CD4-positive, CD25-positive, alpha-beta regulatory T cell (primary cell): ENCODE measurements at regions not wholly inside any gene's neighbourhood (a gene's known extent, or its start where the extent isn't known, plus 50 kb on each side); places are given as distances from the start of the nearest gene placed in this dataset.
"Not testable (repeated sequence)": the region's sequence is repeated elsewhere in the genome, so short reads cannot be mapped to it uniquely, and the experiment has no call there.

Source experiments
- ATAC-seq, 2 donors: fragments of 150-1000 bp; cut with Tn5 transposase; one replicate each; pipeline ENCODE4 v1.10.0; 2021; ENCODE audit warnings: low read depth in 2 of 2, moderate number of reproducible peaks in 2 of 2, moderate library complexity in 1 of 2
- DNase-seq, 3 donors: peaks; one replicate each; pipeline versions ENCODE4 v3.0.0 to v3.0.0-alpha.2; 2012 to 2022; ENCODE audit warnings: mixed read lengths in 1 of 3
- H3K27ac ChIP-seq: one replicate; pipeline ENCODE4 v1.7.0; 2013; ENCODE audit warnings: mild to moderate bottlenecking, low read length; ENCODE audit not compliant: insufficient read depth, poor library complexity, severe bottlenecking
- H3K27me3 ChIP-seq: one replicate; pipeline ENCODE4 v1.7.0; 2013; ENCODE audit warnings: low read length; ENCODE audit not compliant: control insufficient read depth, insufficient read depth
- H3K36me3 ChIP-seq: one replicate; pipeline ENCODE4 v1.7.0; 2013; ENCODE audit warnings: mild to moderate bottlenecking, low read length, moderate library complexity; ENCODE audit not compliant: control insufficient read depth, insufficient read depth
- H3K4me1 ChIP-seq: 2 replicates; pipeline ENCODE4 v1.7.0; 2013; ENCODE audit warnings: mild to moderate bottlenecking, low read length; ENCODE audit not compliant: insufficient read depth, control insufficient read depth, poor library complexity, severe bottlenecking
- H3K4me3 ChIP-seq: one replicate; pipeline ENCODE4 v1.7.0; 2013; ENCODE audit warnings: low read depth, mild to moderate bottlenecking, low read length, moderate library complexity
- H3K9me3 ChIP-seq, 2 experiments: 1 replicate in 1 of 2; 2 replicates in 1 of 2; pipeline ENCODE4 v1.7.0; 2013; ENCODE audit warnings: low read length in 2 of 2, mild to moderate bottlenecking in 1 of 2, moderate library complexity in 1 of 2; ENCODE audit not compliant: control insufficient read depth in 2 of 2
- H3K27ac Mint-ChIP-seq, 3 donors: one replicate each; pipeline ENCODE4 v1.8.0; 2020 to 2022; ENCODE audit warnings: mild to moderate bottlenecking in 3 of 3, mixed read lengths in 3 of 3, moderate library complexity in 2 of 3
- H3K27me3 Mint-ChIP-seq: one replicate; pipeline ENCODE4 v1.8.0; 2022; ENCODE audit warnings: mild to moderate bottlenecking, mixed read lengths
- H3K36me3 Mint-ChIP-seq: one replicate; pipeline ENCODE4 v1.8.0; 2020; ENCODE audit warnings: mixed read lengths
- H3K4me1 Mint-ChIP-seq, 4 donors: one replicate each; pipeline ENCODE4 v1.8.0; 2020 to 2022; ENCODE audit warnings: mixed read lengths in 4 of 4, mild to moderate bottlenecking in 1 of 4
- H3K4me3 Mint-ChIP-seq, 4 donors: one replicate each; pipeline ENCODE4 v1.8.0; 2020 to 2022; ENCODE audit warnings: mild to moderate bottlenecking in 4 of 4, mixed read lengths in 4 of 4, moderate library complexity in 3 of 4
- H3K9me3 Mint-ChIP-seq, 7 donors: one replicate each; pipeline ENCODE4 v1.8.0; 2020 to 2022; ENCODE audit warnings: mixed read lengths in 7 of 7, mild to moderate bottlenecking in 3 of 7, moderate library complexity in 2 of 7

DNA sequence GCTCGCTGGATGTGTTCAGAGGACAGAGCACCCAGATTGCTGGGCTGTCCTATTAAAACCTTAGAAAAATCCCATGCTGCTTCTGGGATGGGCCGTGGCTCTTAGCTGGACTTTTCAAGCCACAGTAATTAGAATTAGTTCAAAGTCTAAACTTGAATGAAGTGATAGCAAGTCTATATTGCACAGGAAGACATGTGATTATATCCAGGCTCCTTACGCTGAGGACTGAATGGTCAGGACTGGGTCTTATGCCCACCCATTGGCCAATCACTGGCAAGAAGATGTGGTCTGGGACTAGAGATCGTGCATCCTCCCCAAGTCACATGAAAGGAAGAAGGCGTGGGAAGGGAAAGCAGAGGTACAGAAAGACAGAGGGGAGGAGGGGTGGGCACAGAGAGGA lies 227.6 kb downstream of the FAM43A start:
- no peaks in the 10 kb centered on the region for H3K9me3 ChIP-seq
- DNase-seq (no peak), ATAC-seq (no peak)
- no peaks in the 10 kb centered on the region for H3K36me3 ChIP-seq
- Mint-ChIP-seq H3K27ac (no peak overlapping the region), H3K4me1 (no peaks in the 10 kb centered on the region), H3K9me3 (peaks cover 0 to 5% (median 2%) of the 10 kb centered on the region in 7 donors), H3K27me3 (peaks cover 38% of the 10 kb centered on the region), H3K36me3 (no peaks in the 10 kb centered on the region), H3K4me3 (no peak overlapping the region)
- no peak overlapping the region for H3K27ac ChIP-seq
- no peak overlapping the region for H3K4me3 ChIP-seq
- H3K27me3 ChIP-seq, result peaks cover 2% of the 10 kb centered on the region
- no peaks in the 10 kb centered on the region for H3K4me1 ChIP-seq

DNA sequence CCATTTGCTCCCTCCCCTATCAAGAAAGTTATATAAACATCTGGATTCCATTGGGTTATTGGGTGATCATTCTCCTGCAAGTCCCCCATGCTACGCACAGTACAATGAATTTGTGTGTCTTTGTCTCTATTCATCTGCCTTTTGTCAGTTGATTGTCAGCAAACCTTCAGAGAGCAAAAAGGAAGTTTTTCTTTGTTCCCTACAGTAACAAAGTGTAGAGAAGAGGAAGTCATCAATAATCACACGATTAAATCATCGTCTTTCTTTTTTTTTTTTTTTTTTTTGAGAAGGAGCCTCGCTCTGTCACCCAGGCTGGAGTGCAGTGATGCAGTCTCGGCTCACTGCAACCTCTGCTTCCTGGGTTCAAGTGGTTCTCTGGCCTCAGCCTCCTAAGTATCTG lies 239.2 kb downstream of the FAM43A start:
- not testable (repeated sequence) for ATAC-seq, H3K9me3 Mint-ChIP-seq, H3K27ac ChIP-seq, H3K27ac Mint-ChIP-seq, H3K36me3 ChIP-seq, H3K4me1 ChIP-seq, H3K4me3 ChIP-seq, H3K36me3 Mint-ChIP-seq, H3K4me3 Mint-ChIP-seq, DNase-seq, H3K4me1 Mint-ChIP-seq, H3K9me3 ChIP-seq
- peaks cover 57% of the 10 kb centered on the region for H3K27me3 Mint-ChIP-seq
- peaks cover 13% of the 10 kb centered on the region for H3K27me3 ChIP-seq

GRCh38 chr3:194925614-194926013 lies 239.9 kb downstream of the FAM43A start:
- ATAC-seq (no peak), DNase-seq (no peak)
- Histone ChIP-seq H3K27me3 (peaks cover 8% of the 10 kb centered on the region), H3K9me3 (no peaks in the 10 kb centered on the region), H3K4me1 (no peaks in the 10 kb centered on the region), H3K4me3 (no peak overlapping the region), H3K36me3 (no peaks in the 10 kb centered on the region), H3K27ac (no peak overlapping the region)
- H3K4me3 Mint-ChIP-seq, result no peak overlapping the region
- H3K27me3 Mint-ChIP-seq, result peaks cover 51% of the 10 kb centered on the region
- H3K4me1 Mint-ChIP-seq, result no peaks in the 10 kb centered on the region
- no peak overlapping the region for H3K27ac Mint-ChIP-seq
- no peaks in the 10 kb centered on the region for H3K36me3 Mint-ChIP-seq
- peaks cover 0 to 3% (median 0%) of the 10 kb centered on the region in 7 donors for H3K9me3 Mint-ChIP-seq

- no peak overlapping the region for H3K4me3 ChIP-seq
- no peak overlapping the region for H3K27ac Mint-ChIP-seq
- H3K27me3 Mint-ChIP-seq, result peaks cover 32% of the 10 kb centered on the region
- no peaks in the 10 kb centered on the region for H3K4me1 Mint-ChIP-seq
- no peak overlapping the region for H3K4me3 Mint-ChIP-seq
- H3K36me3 ChIP-seq, result no peaks in the 10 kb centered on the region
- DNase-seq (no peak), ATAC-seq (no peak)
- peaks cover 14% of the 10 kb centered on the region for H3K27me3 ChIP-seq
- no peaks in the 10 kb centered on the region for H3K36me3 Mint-ChIP-seq
- H3K9me3 Mint-ChIP-seq, result peaks cover 0 to 4% (median 0%) of the 10 kb centered on the region in 7 donors
- H3K9me3 ChIP-seq, result peaks cover 0 to 4% of the 10 kb centered on the region in 2 experiments
- no peak overlapping the region for H3K27ac ChIP-seq
- no peaks in the 10 kb centered on the region for H3K4me1 ChIP-seq
Observed at GRCh38 chr3:194928227-194928626, 242.5 kb downstream of the FAM43A start.

DNA sequence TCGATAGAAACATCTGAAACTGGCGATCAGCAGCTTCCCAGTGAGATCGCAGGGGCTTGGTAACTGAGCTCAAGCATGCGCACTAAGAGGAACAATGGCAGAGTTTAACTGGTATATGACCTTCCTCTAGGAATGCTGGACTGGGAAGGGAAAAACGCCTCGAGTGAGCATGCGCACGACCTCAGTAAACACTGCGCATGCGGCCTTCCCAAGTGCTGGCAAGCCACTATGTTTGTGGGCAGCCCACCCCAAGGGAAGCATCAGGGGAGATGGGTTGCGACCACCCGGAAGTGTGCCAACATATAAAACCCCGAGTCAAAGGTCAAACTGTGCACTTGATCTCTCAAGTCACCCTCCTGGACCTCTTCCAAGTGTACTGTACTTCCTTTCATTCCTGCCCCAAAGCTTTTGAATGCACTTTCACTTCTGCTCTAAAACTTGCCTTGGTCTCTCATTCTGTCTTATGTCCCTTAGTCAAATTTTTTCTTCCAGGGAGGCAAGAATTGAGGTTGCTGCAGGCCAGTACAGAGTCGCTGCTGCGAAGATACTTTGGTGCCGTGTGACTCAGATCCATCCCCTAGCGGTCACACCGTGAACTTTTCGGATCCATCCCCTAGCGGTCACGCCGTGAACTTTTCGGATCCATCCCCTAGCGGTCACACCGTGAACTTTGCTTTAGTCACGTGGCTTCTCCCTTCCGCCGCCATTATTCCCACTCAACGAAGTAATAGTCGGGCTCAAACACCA lies 243.3 kb downstream of the FAM43A start:
- H3K27me3 Mint-ChIP-seq, result peaks cover 24% of the 10 kb centered on the region
- no peak for DNase-seq
- no peak overlapping the region for H3K27ac Mint-ChIP-seq
- Histone ChIP-seq H3K36me3 (no peaks in the 10 kb centered on the region), H3K27ac (no peak overlapping the region), H3K4me1 (no peaks in the 10 kb centered on the region), H3K9me3 (peaks cover 0 to 4% of the 10 kb centered on the region in 2 experiments), H3K4me3 (no peak overlapping the region), H3K27me3 (peaks cover 14% of the 10 kb centered on the region)
- H3K36me3 Mint-ChIP-seq, result no peaks in the 10 kb centered on the region
- ATAC-seq, result no peak
- no peak overlapping the region for H3K4me3 Mint-ChIP-seq
- peaks cover 0 to 6% (median 0%) of the 10 kb centered on the region in 7 donors for H3K9me3 Mint-ChIP-seq
- H3K4me1 Mint-ChIP-seq, result no peaks in the 10 kb centered on the region

DNA sequence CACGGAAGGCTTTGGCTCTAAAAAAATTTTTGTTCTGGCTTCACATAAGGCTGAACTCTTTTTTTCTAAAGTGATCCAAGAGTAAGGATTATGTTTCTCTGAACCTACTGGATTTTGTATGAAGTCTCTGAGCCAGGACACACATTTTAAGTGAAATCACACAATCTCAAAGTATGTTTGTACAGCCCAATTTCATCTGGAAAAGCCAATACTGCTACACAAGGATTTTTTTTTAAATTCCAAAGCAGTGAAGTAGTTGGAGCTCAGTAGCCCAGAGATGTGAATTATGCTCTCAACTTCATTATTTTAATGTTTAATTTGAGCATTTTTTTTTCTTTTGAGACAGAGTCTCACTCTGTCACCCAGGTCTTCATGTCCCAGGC lies 243.9 kb downstream of the FAM43A start:
- no peaks in the 10 kb centered on the region for H3K4me1 ChIP-seq
- Mint-ChIP-seq H3K4me1 (no peaks in the 10 kb centered on the region), H3K27ac (no peak overlapping the region), H3K9me3 (peaks cover 0 to 6% (median 0%) of the 10 kb centered on the region in 7 donors), H3K4me3 (no peak overlapping the region), H3K27me3 (peaks cover 20% of the 10 kb centered on the region), H3K36me3 (no peaks in the 10 kb centered on the region)
- DNase-seq (no peak), ATAC-seq (no peak)
- peaks cover 14% of the 10 kb centered on the region for H3K27me3 ChIP-seq
- H3K36me3 ChIP-seq, result no peaks in the 10 kb centered on the region
- no peak overlapping the region for H3K27ac ChIP-seq
- H3K9me3 ChIP-seq, result peaks cover 0 to 4% of the 10 kb centered on the region in 2 experiments
- no peak overlapping the region for H3K4me3 ChIP-seq

- Mint-ChIP-seq H3K36me3 (no peaks in the 10 kb centered on the region), H3K27ac (no peak overlapping the region), H3K27me3 (peaks cover 15% of the 10 kb centered on the region), H3K9me3 (peaks cover 0 to 4% (median 0%) of the 10 kb centered on the region in 7 donors), H3K4me3 (no peak overlapping the region), H3K4me1 (no peaks in the 10 kb centered on the region)
- H3K36me3 ChIP-seq, result no peaks in the 10 kb centered on the region
- peaks cover 0 to 4% of the 10 kb centered on the region in 2 experiments for H3K9me3 ChIP-seq
- no peak overlapping the region for H3K27ac ChIP-seq
- H3K4me3 ChIP-seq, result no peak overlapping the region
- no peaks in the 10 kb centered on the region for H3K4me1 ChIP-seq
- peaks cover 11% of the 10 kb centered on the region for H3K27me3 ChIP-seq
- ATAC-seq (no peak), DNase-seq (no peak)
Observed at GRCh38 chr3:194930377-194931204, 244.9 kb downstream of the FAM43A start.
